GM10248 (cell line): ENCODE measurements at regions not wholly inside any gene's neighbourhood (a gene's known extent, or its start where the extent isn't known, plus 50 kb on each side); places are given as distances from the start of the nearest gene placed in this dataset.

Experiments used
- CTCF ChIA-PET: fragments of 300-600 bp; sonication (Branson Sonifier 250); formaldehyde crosslinking; extraction: SDS; loops from one replicate; lab custom pipeline; 2021; ENCODE audit warnings: antibody characterized with exemption; lab: Yijun Ruan, JAX
- POLR2A ChIA-PET: fragments of 350-650 bp; sonication (Branson Sonifier 250); formaldehyde crosslinking; extraction: SDS; loops from one replicate; lab custom pipeline; 2020; ENCODE audit warnings: antibody characterized with exemption; lab: Yijun Ruan, JAX
- DNase-seq: peaks from one replicate; pipeline ENCODE4 v3.0.0; 2012; ENCODE audit errors: extremely low spot score
- CTCF ChIP-seq: IDR thresholded peaks from 2 replicates; pipeline ENCODE4 v1.5.1; 2012; ENCODE audit warnings: mild to moderate bottlenecking, low read depth; ENCODE audit errors: extremely low read depth, missing control alignments, control extremely low read depth

GRCh38 chr21:24470852-24471251 is 1136.4 kb downstream of the MRPL39 start:
- ChIA-PET CTCF (interaction anchor here (1.4 to 2.8 kb wide), 2 partner anchors 9 to 17 kb away, joined by 3 to 10 read pairs; no protein-coding TSS in a partner anchor), POLR2A (no interaction called here)
- DNase-seq, result no peak
- TF ChIP-seq CTCF, result no peak

DNA sequence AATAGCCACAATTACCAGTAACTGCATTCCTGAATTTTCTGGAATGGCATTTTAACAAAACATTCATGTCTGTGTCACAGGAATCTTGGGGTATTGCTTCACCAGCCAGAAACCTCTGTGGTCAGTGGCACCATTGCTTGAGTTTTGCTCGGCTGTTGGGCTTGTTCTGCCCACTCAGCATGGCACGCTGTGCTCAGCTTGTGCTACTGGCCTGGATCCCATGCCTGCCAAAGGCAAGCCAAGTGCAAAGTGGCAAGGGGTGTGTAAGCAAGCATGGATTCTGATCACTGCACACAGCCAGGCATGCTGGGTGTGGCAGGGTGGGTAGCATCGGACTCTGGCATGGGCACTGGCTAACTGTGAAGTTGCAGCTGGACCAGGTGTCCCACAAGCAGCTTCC is 1150.9 kb downstream of the MRPL39 start:
- ChIA-PET CTCF (no interaction called here), POLR2A (no interaction called here)
- DNase-seq, result no peak
- no peak for TF ChIP-seq CTCF

GRCh38 chr21:24450119-24450518 is 1157.2 kb downstream of the MRPL39 start:
- ChIA-PET POLR2A (no interaction called here), CTCF (no interaction called here)
- no peak for DNase-seq
- TF ChIP-seq CTCF, result no peak

DNA sequence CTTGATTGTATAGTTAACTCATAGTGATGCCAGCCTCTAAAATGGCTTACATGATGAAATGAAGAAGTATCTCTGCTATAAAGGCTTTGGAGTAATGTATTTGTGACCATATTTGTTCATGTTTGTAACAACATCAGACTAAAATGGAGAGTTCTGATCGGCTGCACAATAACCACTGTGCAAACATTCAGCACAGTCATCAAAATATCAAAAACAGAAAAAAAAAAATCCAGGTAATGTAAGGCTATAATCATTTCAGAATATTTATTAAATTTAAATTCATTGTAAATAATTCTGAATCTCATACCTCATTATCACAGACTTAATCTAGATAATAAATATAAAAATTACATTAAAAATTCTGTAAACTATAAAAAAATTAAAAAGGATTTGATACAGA is 1161.8 kb downstream of the MRPL39 start:
- no peak for DNase-seq
- CTCF ChIA-PET, result no interaction called here
- TF ChIP-seq CTCF, result no peak
- POLR2A ChIA-PET, result no interaction called here

GRCh38 chr21:24444736-24445135 is 1162.5 kb downstream of the MRPL39 start:
- CTCF ChIA-PET, result no interaction called here
- POLR2A ChIA-PET, result no interaction called here
- TF ChIP-seq CTCF, result no peak
- DNase-seq, result no peak

DNA sequence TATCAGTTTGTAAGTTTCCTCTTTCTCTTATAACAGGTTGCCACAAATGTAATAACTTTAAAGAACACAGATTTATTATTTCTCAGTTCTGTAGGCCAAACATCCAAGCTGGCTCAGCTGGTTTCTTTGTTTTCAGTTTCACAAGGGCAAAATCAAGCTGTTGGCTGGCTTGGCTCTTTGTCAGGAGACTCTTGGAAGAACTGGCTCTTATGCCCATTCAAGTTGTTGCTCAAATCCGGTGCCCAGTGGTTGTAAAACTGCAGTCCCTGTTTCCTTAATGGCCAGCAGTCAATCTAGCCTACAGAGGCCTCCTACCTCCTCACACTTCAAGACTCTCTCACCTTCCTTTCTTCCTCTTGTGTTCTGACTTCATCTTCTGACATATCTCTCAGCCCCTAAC is 1171.0 kb downstream of the MRPL39 start:
- ChIA-PET CTCF (no interaction called here), POLR2A (no interaction called here)
- DNase-seq, result no peak
- TF ChIP-seq CTCF, result no peak
